Adipocyte (in vitro differentiated cells): ENCODE measurements at regions not wholly inside any gene's neighbourhood (a gene's known extent, or its start where the extent isn't known, plus 50 kb on each side); places are given as distances from the start of the nearest gene placed in this dataset.
"Not testable (repeated sequence)": the region's sequence is repeated elsewhere in the genome, so short reads cannot be mapped to it uniquely, and the experiment has no call there.

Experiments
- DNase-seq: peaks from one replicate; pipeline ENCODE4 v3.0.0-alpha.2; 2015; ENCODE audit warnings: low read depth
- H3K27me3 ChIP-seq: replicated peaks from 2 replicates; pipeline ENCODE4 v1.7.0; 2013; ENCODE audit warnings: mild to moderate bottlenecking, low read length, moderate library complexity; ENCODE audit not compliant: control insufficient read depth, insufficient read depth
- H3K36me3 ChIP-seq: 2 replicates; pipeline ENCODE4 v1.7.0; 2013; ENCODE audit warnings: low read length, mild to moderate bottlenecking, moderate library complexity; ENCODE audit not compliant: control insufficient read depth, insufficient read depth, severe bottlenecking
- H3K4me1 ChIP-seq: 2 replicates; pipeline ENCODE4 v1.7.0; 2013; ENCODE audit warnings: mild to moderate bottlenecking, low read length, moderate library complexity; ENCODE audit not compliant: control insufficient read depth, insufficient read depth
- H3K4me3 ChIP-seq: 2 replicates; pipeline ENCODE4 v1.7.0; 2013; ENCODE audit warnings: mild to moderate bottlenecking, low read length, moderate library complexity
- H3K9ac ChIP-seq: 2 replicates; pipeline ENCODE4 v1.7.0; 2013; ENCODE audit warnings: mild to moderate bottlenecking, low read length, moderate library complexity
- H3K9me3 ChIP-seq: 2 replicates; pipeline ENCODE4 v1.7.0; 2013; ENCODE audit warnings: mild to moderate bottlenecking, low read length, moderate library complexity; ENCODE audit not compliant: control insufficient read depth

GRCh38 chr11:114784216-114784615, 105.9 kb downstream of the NXPE2 start:
- H3K27me3 ChIP-seq, result peaks cover 10% of the 10 kb centered on the region
- H3K36me3 ChIP-seq, result no peaks in the 10 kb centered on the region
- H3K9me3 ChIP-seq, result no peaks in the 10 kb centered on the region
- no peak overlapping the region for H3K4me3 ChIP-seq
- H3K9ac ChIP-seq, result no peak overlapping the region
- no peak for DNase-seq
- H3K4me1 ChIP-seq, result no peaks in the 10 kb centered on the region

GRCh38 chr11:114784891-114785290, 106.6 kb downstream of the NXPE2 start:
- H3K9ac ChIP-seq, result no peak overlapping the region
- H3K4me3 ChIP-seq, result no peak overlapping the region
- no peaks in the 10 kb centered on the region for H3K36me3 ChIP-seq
- DNase-seq, result no peak
- H3K27me3 ChIP-seq, result peaks cover 10% of the 10 kb centered on the region
- no peaks in the 10 kb centered on the region for H3K4me1 ChIP-seq
- no peaks in the 10 kb centered on the region for H3K9me3 ChIP-seq

GRCh38 chr11:114785820-114786219, 107.5 kb downstream of the NXPE2 start:
- Histone ChIP-seq H3K4me1 (no peaks in the 10 kb centered on the region), H3K9me3 (no peaks in the 10 kb centered on the region), H3K36me3 (no peaks in the 10 kb centered on the region), H3K9ac (no peak overlapping the region), H3K4me3 (no peak overlapping the region), H3K27me3 (peaks cover 13% of the 10 kb centered on the region)
- DNase-seq, result no peak

GRCh38 chr11:114787126-114787525, 108.8 kb downstream of the NXPE2 start:
- Histone ChIP-seq H3K36me3 (no peaks in the 10 kb centered on the region), H3K9ac (no peak overlapping the region), H3K4me1 (no peaks in the 10 kb centered on the region), H3K4me3 (no peak overlapping the region), H3K9me3 (no peaks in the 10 kb centered on the region), H3K27me3 (peaks cover 14% of the 10 kb centered on the region)
- no peak for DNase-seq

GRCh38 chr11:114790910-114791309, 112.6 kb downstream of the NXPE2 start:
- Histone ChIP-seq H3K9ac (no peak overlapping the region), H3K4me3 (no peak overlapping the region), H3K9me3 (no peaks in the 10 kb centered on the region), H3K36me3 (no peaks in the 10 kb centered on the region), H3K4me1 (peaks cover 5% of the 10 kb centered on the region), H3K27me3 (peaks cover 7% of the 10 kb centered on the region)
- DNase-seq, result no peak

- peaks cover 5% of the 10 kb centered on the region for H3K4me1 ChIP-seq
- no peak overlapping the region for H3K4me3 ChIP-seq
- H3K36me3 ChIP-seq, result no peaks in the 10 kb centered on the region
- peaks cover 7% of the 10 kb centered on the region for H3K27me3 ChIP-seq
- H3K9ac ChIP-seq, result no peak overlapping the region
- no peak for DNase-seq
- H3K9me3 ChIP-seq, result no peaks in the 10 kb centered on the region
These were observed 115.8 kb downstream of the NXPE2 start for GRCh38 chr11:114794048-114794684.

DNA sequence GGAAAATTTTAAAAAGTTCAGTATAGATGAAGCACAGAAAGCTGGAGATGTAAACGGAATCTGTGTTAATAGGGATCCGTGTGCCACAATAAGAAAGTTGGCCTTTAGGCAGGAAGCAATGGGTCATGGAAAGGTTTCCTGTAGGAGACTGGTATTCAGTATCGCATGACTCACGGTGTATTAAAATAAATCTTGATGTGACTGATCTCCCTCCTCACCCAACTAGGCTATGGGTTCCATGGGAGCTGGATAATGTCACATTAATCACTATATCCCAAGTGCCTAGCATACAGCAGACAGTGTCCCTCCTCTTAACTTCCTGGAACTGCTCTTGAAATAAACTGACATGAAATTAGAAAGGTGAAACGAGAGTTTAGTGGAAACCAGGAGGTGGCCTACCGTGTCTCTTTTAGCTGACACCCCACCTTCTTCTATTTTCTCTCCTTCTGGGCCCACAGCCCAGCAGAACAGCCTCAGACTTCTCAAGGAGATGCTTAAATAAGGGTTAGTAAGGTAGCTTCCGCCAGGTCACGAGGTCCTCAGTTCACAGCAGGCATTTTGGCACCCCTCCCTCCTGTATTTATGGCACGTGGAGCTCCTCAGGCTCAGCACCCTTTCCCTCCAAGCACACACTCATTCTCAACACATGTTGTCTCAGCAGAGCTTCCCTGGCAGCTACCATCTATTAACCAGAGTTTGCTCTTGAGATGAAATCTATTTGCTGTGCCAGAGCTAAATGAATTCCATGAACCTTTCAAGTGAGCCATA, 118.8 kb downstream of the NXPE2 start:
- H3K9ac ChIP-seq, result no peak overlapping the region
- no peaks in the 10 kb centered on the region for H3K9me3 ChIP-seq
- peaks cover 5% of the 10 kb centered on the region for H3K4me1 ChIP-seq
- DNase-seq, result no peak
- H3K27me3 ChIP-seq, result peaks cover 8% of the 10 kb centered on the region
- no peak overlapping the region for H3K4me3 ChIP-seq
- H3K36me3 ChIP-seq, result no peaks in the 10 kb centered on the region

DNA sequence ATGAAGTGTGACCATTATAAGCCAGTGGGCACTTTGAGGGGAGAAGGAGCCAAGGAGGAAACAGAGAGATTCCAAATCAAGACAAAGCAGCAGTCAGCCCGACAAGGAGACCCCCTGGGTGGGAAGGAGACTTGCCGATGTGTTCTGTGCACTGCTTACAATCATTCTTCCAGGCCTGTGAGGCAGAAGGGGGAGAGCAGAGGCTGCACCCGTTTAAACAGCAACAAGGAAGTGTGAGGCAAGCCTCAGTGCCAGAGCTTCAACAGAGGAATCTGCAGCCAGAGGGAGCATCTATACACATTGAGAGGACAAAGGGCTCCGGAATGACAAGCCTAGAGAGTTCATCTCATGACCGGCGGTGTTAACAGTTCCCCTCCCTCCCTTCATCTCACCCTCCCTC, 121.1 kb downstream of the NXPE2 start:
- peaks cover 5% of the 10 kb centered on the region for H3K27me3 ChIP-seq
- H3K4me3 ChIP-seq, result no peak overlapping the region
- H3K36me3 ChIP-seq, result no peaks in the 10 kb centered on the region
- no peaks in the 10 kb centered on the region for H3K4me1 ChIP-seq
- peaks cover 3% of the 10 kb centered on the region for H3K9me3 ChIP-seq
- H3K9ac ChIP-seq, result no peak overlapping the region
- no peak for DNase-seq

DNA sequence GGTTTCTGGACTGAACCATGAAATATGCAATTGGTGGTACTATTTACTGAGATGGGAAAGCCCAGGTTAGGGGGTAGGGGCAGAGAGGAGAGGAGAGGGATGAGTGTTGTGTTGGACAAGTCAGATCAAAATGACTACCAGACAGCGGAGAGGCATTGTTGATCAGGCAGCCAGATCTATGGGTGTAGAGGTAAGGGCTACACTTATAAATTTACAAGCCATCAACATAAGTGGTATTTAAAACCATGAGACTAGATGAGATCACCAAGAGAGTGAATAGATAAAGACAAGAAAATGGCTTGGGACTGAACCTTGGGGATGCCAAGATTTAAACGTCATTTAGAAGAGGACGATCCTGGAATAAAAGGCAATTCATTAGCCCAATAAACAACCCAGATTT, 123.4 kb downstream of the NXPE2 start:
- Histone ChIP-seq H3K27me3 (peaks cover 5% of the 10 kb centered on the region), H3K36me3 (no peaks in the 10 kb centered on the region), H3K4me1 (no peaks in the 10 kb centered on the region), H3K4me3 (no peak overlapping the region), H3K9ac (no peak overlapping the region), H3K9me3 (peaks cover 3% of the 10 kb centered on the region)
- no peak for DNase-seq

GRCh38 chr11:114802878-114803277, 124.6 kb downstream of the NXPE2 start:
- H3K9ac ChIP-seq, result no peak overlapping the region
- no peak for DNase-seq
- no peak overlapping the region for H3K4me3 ChIP-seq
- peaks cover 5% of the 10 kb centered on the region for H3K27me3 ChIP-seq
- peaks cover 3% of the 10 kb centered on the region for H3K9me3 ChIP-seq
- H3K36me3 ChIP-seq, result no peaks in the 10 kb centered on the region
- no peaks in the 10 kb centered on the region for H3K4me1 ChIP-seq

DNA sequence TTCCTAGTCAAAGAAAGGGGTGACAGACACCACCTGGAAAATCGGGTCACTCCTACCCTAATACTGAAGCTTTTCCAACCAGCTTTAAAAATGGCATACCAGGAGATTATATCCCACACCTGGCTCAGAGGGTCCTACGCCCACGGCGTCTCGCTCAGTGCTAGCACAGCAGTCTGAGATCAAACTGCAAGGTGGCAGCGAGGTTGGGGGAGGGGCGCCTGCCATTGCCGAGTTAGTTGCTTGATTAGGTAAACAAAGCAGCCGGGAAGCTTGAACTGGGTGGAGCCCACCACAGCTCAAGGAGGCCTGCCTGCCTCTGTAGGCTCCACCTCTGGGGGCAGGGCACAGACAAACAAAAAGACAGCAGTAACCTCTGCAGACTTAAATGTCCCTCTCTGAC, 127.1 kb downstream of the NXPE2 start:
- not testable (repeated sequence) for H3K4me1 ChIP-seq, H3K27me3 ChIP-seq, H3K4me3 ChIP-seq, H3K9ac ChIP-seq, H3K36me3 ChIP-seq, H3K9me3 ChIP-seq, DNase-seq
